ENCODE measurements at regions not wholly inside any gene's neighbourhood (a gene's known extent, or its start where the extent isn't known, plus 50 kb on each side); places are given as distances from the start of the nearest gene placed in this dataset.

DNA sequence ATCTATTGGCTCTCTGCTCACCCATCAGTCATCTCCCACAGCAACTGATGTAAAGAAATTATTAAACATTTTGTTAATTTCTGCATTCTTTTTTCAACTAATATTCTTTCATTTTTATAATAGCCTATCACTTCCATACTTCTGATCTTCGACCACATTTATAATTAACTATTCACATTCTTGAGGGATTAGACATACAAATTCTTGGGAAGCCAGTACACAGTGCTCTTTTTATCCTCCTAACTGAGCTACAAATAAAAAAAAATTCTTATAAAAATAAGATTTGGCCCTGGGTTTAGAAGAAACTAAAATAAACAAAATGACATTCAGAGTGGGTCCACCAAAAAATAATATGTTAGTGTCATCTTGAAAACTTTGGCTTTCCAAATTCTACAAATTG is 103.7 kb upstream of the ITGA1 start:
- DNase-seq (ENCODE audit: low spot score): no peak

- no peak for DNase-seq (ENCODE audit: low spot score)
These were observed 102.2 kb upstream of the ITGA1 start for GRCh38 chr5:52685566-52685965.

GRCh38 chr5:52685971-52686370 is 101.7 kb upstream of the ITGA1 start:
- DNase-seq (ENCODE audit: low spot score): no peak

DNA sequence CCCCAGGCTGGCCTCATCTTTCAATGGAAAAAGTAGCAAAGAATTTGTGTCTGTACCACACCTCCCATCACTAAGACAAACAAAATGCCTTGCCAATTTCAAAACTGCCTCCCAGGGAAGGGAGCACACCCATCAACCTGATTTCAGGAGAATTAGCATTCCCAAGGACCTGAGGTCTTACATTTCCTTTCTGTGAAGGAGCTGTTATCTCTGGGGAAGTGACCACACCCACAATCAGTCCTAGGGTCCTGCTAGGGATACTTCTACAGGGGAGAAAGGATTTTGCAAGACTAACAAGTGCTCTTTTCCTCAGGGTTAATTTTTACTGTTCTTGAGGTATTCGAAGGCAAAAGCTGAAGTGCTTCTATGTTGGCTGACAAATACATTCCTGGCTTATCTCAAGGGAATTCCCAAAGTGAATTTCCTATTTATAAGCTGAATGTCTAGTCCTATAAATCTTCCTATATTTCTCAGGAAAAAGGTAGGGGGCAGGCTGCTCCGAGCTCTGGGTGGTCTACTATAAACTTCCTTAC is 97.4 kb upstream of the ITGA1 start:
- no peak for DNase-seq (ENCODE audit: low spot score)

GRCh38 chr5:52692039-52692438 is 95.7 kb upstream of the ITGA1 start:
- DNase-seq (ENCODE audit: low spot score): no peak

GRCh38 chr5:52692606-52693005 is 95.1 kb upstream of the ITGA1 start:
- DNase-seq (ENCODE audit: low spot score): no peak

DNA sequence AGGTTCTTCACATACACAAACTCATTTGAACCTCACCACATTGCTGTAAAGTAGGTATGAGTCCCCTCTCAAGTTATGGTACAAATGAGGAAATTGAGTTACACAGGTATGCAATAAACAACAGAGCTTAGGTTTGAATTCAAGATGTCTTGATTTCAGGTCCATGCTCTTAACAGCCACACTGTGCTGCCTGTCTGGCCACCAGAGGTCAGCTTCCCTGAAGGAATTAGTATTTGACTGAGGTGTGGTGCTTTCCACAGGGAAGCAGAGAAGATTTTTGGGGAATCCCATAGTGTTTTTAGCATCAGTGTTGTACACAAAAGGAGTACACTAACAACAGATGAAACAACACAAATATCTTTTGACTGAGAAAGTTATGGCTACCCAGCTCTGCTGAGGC is 94.4 kb upstream of the ITGA1 start:
- no peak for DNase-seq (ENCODE audit: low spot score)

- DNase-seq (ENCODE audit: low spot score): no peak
These were observed 93.9 kb upstream of the ITGA1 start for GRCh38 chr5:52693836-52694235.

DNA sequence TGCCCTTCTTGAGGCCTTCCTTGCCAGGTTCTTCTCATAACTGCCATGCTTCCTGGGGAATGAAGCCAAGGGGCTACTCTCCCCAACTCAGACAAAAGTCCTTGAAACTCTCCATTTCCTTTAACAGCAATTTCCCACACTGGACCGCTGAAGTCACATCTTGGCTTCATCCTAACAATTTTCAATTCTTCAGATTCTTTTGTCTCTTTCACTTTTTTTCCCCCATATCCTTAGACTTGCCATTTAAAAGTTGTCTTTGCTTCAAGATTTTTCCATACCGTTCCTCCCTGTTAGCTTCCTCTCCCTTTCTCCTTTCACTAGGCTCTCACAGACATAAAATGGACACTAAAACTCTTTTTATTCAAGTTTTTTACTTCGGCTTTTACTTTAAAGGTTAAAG is 93.1 kb upstream of the ITGA1 start:
- no peak for DNase-seq (ENCODE audit: low spot score)

- DNase-seq (ENCODE audit: low spot score): no peak
These were observed 84.8 kb upstream of the ITGA1 start for GRCh38 chr5:52702877-52703276.

GRCh38 chr5:52703321-52703720 is 84.4 kb upstream of the ITGA1 start:
- no peak for DNase-seq (ENCODE audit: low spot score)

DNA sequence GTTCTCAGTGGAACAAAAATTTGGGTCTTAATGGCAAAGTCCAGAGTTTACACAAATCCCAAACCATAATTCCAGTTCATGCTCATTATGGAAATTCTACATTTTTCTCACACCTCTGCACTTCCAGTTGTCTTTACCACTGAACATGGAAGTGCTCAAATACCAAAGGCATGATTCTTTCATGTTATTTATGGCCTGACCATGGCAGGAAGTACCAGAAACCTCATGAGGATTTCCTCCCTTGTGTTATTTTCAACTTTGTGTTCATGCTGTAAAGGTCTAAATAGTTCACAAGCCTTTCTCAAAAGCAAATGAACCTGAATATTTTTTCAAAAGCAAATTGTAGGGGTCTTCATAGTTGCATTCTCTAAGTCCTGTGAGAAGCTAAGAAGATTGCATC is 82.0 kb upstream of the ITGA1 start:
- no peak for DNase-seq (ENCODE audit: low spot score)

GRCh38 chr5:52706775-52707174 is 80.9 kb upstream of the ITGA1 start:
- DNase-seq (ENCODE audit: low spot score): no peak

DNA sequence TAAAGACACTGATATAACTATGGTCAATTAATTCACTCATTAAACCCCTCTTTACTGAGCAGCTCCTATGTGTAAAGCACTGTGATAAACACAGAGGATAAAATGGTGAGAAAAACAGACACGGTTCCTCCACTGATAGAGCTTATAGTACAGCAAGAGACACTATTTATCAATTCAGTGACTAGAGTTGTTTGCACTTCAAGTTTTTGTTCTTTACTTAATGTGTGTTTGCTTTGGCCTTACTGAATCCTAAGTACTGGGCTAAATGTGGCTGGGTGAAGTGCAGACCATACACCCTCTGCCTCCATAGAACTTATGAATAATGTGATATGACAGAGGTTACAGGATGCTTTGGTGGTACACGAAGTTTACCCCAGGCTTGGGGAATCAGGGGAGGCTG is 80.1 kb upstream of the ITGA1 start:
- no peak for DNase-seq (ENCODE audit: low spot score)

- DNase-seq (ENCODE audit: low spot score): no peak
These were observed 79.3 kb upstream of the ITGA1 start for GRCh38 chr5:52708463-52708862.

DNA sequence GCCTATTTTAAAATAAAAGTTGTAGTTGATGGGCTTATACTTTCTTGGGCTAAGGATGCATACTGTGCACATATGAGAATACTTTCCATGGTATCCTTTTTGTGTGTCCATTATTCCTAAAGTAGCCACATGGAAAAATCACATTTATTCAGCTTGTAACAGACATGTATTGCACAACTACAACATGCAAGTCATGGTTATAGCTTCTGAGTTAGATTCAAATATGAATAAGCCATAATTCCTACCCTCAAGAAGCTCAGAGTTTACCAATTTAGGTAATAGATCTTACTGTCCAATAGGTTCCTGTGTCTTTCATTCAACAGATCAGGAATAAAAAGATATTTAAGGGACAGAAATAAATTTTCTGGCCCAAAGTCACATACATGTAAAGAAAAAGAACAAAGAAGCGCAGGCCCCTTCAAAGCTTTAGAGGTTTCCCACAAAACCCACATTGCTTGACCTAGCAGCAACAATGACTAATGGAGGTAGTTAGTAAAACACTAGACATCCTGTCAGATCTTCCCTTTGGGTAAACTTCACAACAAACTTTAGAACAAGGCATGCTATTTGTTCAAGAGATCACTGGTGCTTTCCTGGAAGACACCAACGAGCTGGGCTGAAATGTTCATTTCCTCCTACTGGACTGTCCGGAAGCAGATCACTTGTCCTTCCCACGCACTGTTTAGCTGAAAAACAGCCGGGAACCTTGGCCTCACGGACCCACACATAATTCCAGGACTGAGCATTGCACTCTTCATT is 78.4 kb upstream of the ITGA1 start:
- no peak for DNase-seq (ENCODE audit: low spot score)

DNA sequence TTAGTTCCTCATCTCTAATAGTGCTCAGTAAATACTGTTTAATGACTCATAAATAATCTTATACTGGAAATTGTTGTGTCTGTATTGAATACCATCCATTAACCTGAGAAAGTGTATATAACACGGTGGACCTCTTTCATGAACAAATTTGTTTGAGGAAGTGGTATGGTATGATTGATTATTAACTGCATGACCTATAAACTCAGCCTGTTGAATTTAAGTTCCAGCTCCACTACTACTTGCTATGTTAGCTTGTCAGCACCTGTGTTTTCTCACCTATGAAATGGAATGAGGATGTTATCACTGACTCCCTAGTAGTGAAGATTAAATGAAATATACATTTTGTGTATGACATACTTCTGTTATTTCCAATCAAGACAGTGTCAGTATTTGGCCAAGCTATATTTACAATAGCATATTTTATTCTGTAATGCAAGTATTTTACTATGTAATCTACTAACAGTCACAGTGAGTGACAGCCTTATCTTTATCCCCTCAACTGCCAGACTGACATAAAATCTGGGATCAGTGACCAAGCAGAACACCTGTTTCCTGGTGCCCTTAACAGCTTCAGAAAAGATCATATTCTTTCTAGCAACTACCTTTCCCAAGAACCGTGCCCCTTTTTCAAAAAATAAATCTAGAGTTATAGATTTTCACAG is 77.3 kb upstream of the ITGA1 start:
- no peak for DNase-seq (ENCODE audit: low spot score)

DNA sequence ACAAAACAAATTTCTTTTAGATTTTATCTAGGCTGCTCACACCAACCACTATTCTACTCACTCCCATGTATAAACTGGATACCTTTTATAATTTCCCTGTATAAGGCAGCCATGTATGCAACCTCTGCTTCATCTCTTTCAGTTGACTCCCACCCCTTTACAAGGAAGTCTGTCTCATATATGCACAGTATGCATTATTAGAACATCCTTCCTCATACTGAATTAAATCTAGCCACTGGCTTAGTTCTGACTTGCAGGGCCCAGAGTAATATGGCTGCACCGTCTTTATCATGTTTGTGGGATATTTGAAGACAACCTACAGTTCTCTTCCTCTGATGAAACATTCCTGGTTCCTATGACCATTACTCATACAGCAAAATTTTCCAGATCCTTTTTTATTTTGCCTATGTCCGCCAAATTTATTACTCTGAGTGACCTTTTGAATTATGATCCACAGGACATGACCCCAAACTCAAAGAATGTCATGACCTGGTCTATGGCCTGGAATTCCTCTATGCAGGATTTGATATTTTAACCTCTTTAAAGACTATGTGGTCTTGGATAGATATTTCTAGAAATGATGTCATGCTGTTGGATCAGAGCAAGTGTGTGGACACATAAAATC is 76.6 kb upstream of the ITGA1 start:
- DNase-seq (ENCODE audit: low spot score): no peak

DNA sequence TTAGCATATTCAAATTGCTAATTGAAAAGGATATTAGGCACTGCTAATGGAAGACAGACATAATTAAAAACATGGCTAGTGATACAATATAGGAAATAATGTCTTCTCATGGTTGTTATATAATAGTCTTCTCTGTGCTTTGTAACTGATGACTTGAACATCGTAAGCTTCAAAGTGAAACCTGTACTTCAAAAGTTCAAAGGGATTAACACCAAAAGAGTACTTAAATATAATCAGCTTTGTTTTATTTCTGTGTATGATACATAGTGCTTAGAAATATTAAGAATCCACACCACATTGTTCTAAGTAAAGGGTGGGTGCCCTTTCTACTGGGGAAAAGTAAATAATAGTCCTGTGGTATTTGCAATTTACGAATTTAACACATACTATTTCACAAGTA is 75.4 kb upstream of the ITGA1 start:
- no peak for DNase-seq (ENCODE audit: low spot score)

DNA sequence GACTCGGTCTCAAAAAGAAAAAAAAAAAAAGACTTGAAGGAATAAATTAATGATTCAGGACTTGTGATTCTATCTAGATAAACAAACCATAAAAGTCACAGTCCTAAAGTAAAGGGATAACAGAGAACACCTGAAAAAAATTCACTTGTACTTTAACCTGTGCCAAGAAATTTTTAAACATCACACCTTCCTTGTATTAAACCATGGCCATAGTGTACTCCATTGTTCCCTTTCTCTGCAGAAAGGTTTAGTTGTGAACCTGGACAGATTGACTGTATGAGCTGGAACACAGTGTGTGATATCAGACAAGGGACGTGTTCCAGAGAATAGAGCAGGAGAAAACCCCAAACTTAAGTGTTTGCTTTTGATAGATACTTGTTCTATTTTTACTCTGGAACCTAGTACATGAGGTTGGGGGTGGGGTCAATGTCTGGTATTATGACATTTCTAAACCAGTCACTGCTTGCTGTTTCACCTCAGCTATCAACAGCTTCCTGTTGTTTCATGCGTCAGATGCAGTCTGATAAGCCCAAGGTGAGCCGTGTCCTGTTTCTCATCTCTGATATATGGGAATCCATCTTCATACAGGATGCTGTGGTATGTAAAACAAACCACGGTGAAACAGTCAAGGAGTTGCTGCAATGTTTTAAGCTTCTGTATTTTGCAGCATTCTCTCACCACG is 62.5 kb upstream of the ITGA1 start:
- DNase-seq (ENCODE audit: low spot score): no peak

DNA sequence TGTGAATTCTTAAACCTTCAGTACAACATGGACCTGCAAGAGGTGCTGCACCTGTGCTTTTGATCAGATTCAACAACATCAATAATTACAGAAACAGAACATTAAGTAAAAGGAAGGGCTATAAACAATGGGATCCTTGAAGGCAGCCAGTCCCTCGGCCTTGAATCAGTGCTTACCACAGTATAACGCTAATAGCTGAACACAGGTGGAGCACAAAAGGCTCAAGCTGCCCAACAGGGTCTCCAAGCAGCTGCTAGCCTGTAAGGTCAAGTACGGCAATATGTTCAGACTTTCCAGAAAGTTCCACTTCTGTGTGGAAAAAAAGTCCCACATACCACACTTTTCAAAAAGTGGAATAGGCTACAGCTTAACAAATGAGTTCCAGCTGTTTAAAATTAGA is 61.9 kb upstream of the ITGA1 start:
- no peak for DNase-seq (ENCODE audit: low spot score)

GRCh38 chr5:52727020-52727419 is 60.7 kb upstream of the ITGA1 start:
- no peak for DNase-seq (ENCODE audit: low spot score)

DNA sequence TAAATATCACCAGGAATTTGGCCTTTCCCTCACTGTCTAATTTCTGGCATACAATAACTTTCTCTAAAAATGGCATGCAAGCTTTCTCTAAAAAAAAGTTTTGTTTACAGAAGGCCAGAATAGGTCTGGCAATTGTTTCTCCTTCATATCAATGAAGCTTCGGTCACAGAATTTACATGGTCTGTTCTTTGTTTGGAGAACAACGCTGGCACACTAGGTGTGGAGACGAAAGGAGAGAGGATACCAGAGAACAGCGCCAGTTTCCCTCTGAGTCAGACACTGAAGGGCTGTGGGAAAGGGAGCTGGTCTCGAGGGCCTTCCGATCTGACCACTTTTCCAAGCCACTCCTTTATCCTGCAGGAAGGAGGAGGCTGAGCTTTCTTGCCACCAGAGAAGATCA is 60.1 kb upstream of the ITGA1 start:
- DNase-seq (ENCODE audit: low spot score): no peak
